ENCODE measurements at regions not wholly inside any gene's neighbourhood (a gene's known extent, or its start where the extent isn't known, plus 50 kb on each side); places are given as distances from the start of the nearest gene placed in this dataset.

DNA sequence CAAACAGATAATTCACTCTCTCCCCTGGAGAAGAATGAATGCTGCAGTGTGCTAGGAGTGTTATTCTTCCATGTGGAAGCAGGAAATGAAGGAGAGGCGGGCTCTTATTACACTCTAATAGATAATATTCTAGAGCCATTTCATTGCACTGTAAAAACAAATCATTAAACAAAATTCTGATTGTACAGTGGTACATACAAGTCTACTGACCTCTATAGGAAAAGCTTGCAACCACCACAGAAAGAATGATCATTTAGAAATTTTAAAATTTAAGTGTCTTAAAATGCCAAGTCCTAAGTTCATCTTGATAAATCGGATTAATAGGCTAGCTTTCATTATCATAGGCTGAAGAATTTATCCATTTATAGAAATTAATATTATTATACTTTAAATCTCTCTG lies 960.3 kb upstream of the LRRN3 start:
- TF ChIP-seq EZH2phosphoT487 (IDR thresholded peaks at IDR 0.05; ENCODE audit: borderline replicate concordance, low read length): no peak
- TF ChIP-seq, protein P1, sequence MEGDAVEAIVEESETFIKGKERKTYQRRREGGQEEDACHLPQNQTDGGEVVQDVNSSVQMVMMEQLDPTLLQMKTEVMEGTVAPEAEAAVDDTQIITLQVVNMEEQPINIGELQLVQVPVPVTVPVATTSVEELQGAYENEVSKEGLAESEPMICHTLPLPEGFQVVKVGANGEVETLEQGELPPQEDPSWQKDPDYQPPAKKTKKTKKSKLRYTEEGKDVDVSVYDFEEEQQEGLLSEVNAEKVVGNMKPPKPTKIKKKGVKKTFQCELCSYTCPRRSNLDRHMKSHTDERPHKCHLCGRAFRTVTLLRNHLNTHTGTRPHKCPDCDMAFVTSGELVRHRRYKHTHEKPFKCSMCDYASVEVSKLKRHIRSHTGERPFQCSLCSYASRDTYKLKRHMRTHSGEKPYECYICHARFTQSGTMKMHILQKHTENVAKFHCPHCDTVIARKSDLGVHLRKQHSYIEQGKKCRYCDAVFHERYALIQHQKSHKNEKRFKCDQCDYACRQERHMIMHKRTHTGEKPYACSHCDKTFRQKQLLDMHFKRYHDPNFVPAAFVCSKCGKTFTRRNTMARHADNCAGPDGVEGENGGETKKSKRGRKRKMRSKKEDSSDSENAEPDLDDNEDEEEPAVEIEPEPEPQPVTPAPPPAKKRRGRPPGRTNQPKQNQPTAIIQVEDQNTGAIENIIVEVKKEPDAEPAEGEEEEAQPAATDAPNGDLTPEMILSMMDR (IDR thresholded peaks at IDR 0.05; ENCODE audit: low read depth, low read length, poor library complexity, severe bottlenecking): no peak
- Histone ChIP-seq H3K4me1 (ENCODE audit: control insufficient read depth, low read length) (no peaks in the 10 kb centered on the region), H3K36me3 (ENCODE audit: control insufficient read depth, low read length) (no peaks in the 10 kb centered on the region), H3K9me3 (ENCODE audit: control insufficient read depth, insufficient read depth, low read length) (no peaks in the 10 kb centered on the region), H3K27ac (ENCODE audit: low read depth, low read length) (no peak overlapping the region), H3K9me2 (replicated peaks; ENCODE audit: control insufficient read depth, low read length) (no peaks in the 10 kb centered on the region), H3K27me3 (ENCODE audit: control insufficient read depth, low read length) (no peaks in the 10 kb centered on the region), H3K4me3 (ENCODE audit: low read length) (no peak overlapping the region), H4K20me1 (ENCODE audit: control insufficient read depth, insufficient read depth, low read depth, low read length) (no peaks in the 10 kb centered on the region), H3F3A (ENCODE audit: control insufficient read depth, insufficient read depth) (no peaks in the 10 kb centered on the region), H3K4me2 (ENCODE audit: low read length) (no peak overlapping the region), H3K79me2 (ENCODE audit: control insufficient read depth, low read length) (no peaks in the 10 kb centered on the region)

DNA sequence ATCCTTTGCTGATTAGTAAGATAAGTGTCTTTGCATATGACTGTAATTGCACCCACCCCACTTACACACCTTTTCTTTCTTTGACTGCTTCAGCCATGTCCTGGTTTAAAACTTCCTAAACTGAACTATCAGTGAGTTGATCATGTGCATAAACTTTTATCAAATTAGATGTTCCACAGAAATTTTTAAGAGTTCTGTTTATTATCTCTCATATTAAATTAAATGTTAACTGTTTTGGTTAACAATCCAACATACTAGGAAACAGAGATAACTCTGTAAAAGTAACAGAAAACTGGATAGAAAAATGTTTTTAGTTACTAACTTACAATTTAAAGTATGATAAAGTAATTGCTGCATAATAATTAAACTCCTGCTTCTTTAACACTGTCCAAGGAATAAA lies 959.6 kb upstream of the LRRN3 start:
- Histone ChIP-seq H3K27ac (ENCODE audit: low read depth, low read length) (no peak overlapping the region), H3K9me3 (ENCODE audit: control insufficient read depth, insufficient read depth, low read length) (no peaks in the 10 kb centered on the region), H3K4me3 (ENCODE audit: low read length) (no peak overlapping the region), H3K79me2 (ENCODE audit: control insufficient read depth, low read length) (no peaks in the 10 kb centered on the region), H3K36me3 (ENCODE audit: control insufficient read depth, low read length) (no peaks in the 10 kb centered on the region), H3K4me1 (ENCODE audit: control insufficient read depth, low read length) (no peaks in the 10 kb centered on the region), H4K20me1 (ENCODE audit: control insufficient read depth, insufficient read depth, low read depth, low read length) (no peaks in the 10 kb centered on the region), H3K4me2 (ENCODE audit: low read length) (no peak overlapping the region), H3K9me2 (replicated peaks; ENCODE audit: control insufficient read depth, low read length) (no peaks in the 10 kb centered on the region), H3F3A (ENCODE audit: control insufficient read depth, insufficient read depth) (no peaks in the 10 kb centered on the region), H3K27me3 (ENCODE audit: control insufficient read depth, low read length) (no peaks in the 10 kb centered on the region)
- TF ChIP-seq, protein P1 (IDR thresholded peaks at IDR 0.05; ENCODE audit: low read depth, low read length, poor library complexity, severe bottlenecking): no peak
- TF ChIP-seq EZH2phosphoT487 (IDR thresholded peaks at IDR 0.05; ENCODE audit: borderline replicate concordance, low read length): no peak

DNA sequence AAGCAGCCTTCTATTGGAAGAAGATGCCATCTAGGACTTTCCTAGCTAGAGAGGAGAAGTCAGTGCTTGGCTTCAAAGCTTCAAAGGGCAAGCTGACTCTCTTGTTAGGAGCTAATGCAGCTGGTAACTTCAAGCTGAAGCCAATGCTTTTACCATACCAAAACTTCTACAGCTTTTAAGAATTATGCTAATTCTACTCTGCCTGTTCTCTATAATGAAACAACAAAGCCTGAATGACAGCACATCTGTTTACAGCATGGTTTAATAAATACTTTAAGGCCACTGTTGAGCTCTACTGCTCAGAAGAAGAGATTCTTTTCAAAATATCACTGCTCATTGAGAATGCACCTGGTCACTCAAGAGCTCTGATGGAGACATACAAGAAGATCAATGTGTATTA lies 951.9 kb upstream of the LRRN3 start:
- Histone ChIP-seq H3K9me2 (replicated peaks; ENCODE audit: control insufficient read depth, low read length) (no peaks in the 10 kb centered on the region), H3K79me2 (ENCODE audit: control insufficient read depth, low read length) (no peaks in the 10 kb centered on the region), H4K20me1 (ENCODE audit: control insufficient read depth, insufficient read depth, low read depth, low read length) (no peaks in the 10 kb centered on the region), H3F3A (ENCODE audit: control insufficient read depth, insufficient read depth) (no peaks in the 10 kb centered on the region), H3K4me3 (ENCODE audit: low read length) (no peak overlapping the region), H3K27ac (ENCODE audit: low read depth, low read length) (no peak overlapping the region), H3K27me3 (ENCODE audit: control insufficient read depth, low read length) (no peaks in the 10 kb centered on the region), H3K4me2 (ENCODE audit: low read length) (no peak overlapping the region), H3K36me3 (ENCODE audit: control insufficient read depth, low read length) (no peaks in the 10 kb centered on the region), H3K9me3 (ENCODE audit: control insufficient read depth, insufficient read depth, low read length) (no peaks in the 10 kb centered on the region), H3K4me1 (ENCODE audit: control insufficient read depth, low read length) (no peaks in the 10 kb centered on the region)
- TF ChIP-seq, protein P1 (IDR thresholded peaks at IDR 0.05; ENCODE audit: low read depth, low read length, poor library complexity, severe bottlenecking): no peak
- TF ChIP-seq EZH2phosphoT487 (IDR thresholded peaks at IDR 0.05; ENCODE audit: borderline replicate concordance, low read length): no peak
